Ovary (tissue), 3 donors: ENCODE measurements at regions not wholly inside any gene's neighbourhood (a gene's known extent, or its start where the extent isn't known, plus 50 kb on each side); places are given as distances from the start of the nearest gene placed in this dataset.

ENCODE experiments used
- CTCF ChIP-seq, 3 donors: fragments of 450-650 bp in 2 of 3; fragments of 200-600 bp in 1 of 3; IDR thresholded peaks; one replicate each; pipeline versions ENCODE4 v1.5.1 to v1.8.0; 2016 to 2022; ENCODE audit warnings: antibody characterized with exemption in 3 of 3, mild to moderate bottlenecking in 1 of 3
- POLR2A ChIP-seq: fragments of 450-650 bp; IDR thresholded peaks from one replicate; pipeline ENCODE4 v1.6.1; 2017; ENCODE audit warnings: antibody characterized with exemption, mild to moderate bottlenecking, moderate library complexity
- donor health status: DM: no; HTN: no; CAD: no.

DNA sequence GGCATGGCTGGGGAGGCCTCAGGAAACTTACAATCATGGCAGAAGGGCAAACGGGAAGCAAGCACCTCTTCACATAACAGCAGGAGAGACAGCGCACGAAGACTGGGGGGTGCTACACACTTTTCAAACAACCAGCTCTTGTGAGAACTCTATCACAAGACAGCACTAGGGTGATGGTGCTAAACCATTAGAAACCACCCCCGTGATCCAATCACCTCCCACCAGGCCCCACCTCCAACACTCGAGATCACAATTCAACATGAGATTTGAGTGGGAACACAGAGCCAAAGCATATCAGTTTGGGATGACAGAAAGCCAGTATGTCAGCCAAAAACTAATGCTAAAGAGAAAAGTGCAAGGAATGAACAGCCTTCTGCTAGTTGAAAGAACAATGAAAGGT lies 309.8 kb upstream of the CCDC54 start:
- TF ChIP-seq CTCF (IDR thresholded peaks at IDR 0.05) (no peak), POLR2A (no peak)
